ENCODE measurements at regions not wholly inside any gene's neighbourhood (a gene's known extent, or its start where the extent isn't known, plus 50 kb on each side); places are given as distances from the start of the nearest gene placed in this dataset.

GRCh38 chr20:39674842-39675241 is 712.7 kb downstream of the DHX35 start:
- TF ChIP-seq CTCF (IDR thresholded peaks at IDR 0.05; ENCODE audit: extremely low read depth in 1 of 2, insufficient read depth in 1 of 2, low read depth in 1 of 2, low read length in 2 of 2): no peak
- no peak for TF ChIP-seq EZH2 (IDR thresholded peaks at IDR 0.05; ENCODE audit: borderline replicate concordance, low read depth, low read length, severe bottlenecking)
- TF ChIP-seq MYC (IDR thresholded peaks at IDR 0.05; ENCODE audit: low read depth, low read length): no peak
